Prostate gland (tissue), 2 donors: ENCODE measurements at regions not wholly inside any gene's neighbourhood (a gene's known extent, or its start where the extent isn't known, plus 50 kb on each side); places are given as distances from the start of the nearest gene placed in this dataset. TPM values are rescaled to one million over a fixed set of nuclear protein-coding genes. Genes with fewer than 3 reads are reported as not detected.

Experiments used
- DNase-seq: peaks from one replicate; pipeline ENCODE4 v3.0.0-alpha.2; 2019; ENCODE audit warnings: low spot score
- H3K27ac ChIP-seq, 2 donors: fragments of 200-600 bp; sonication (generic); 2 replicates each; pipeline ENCODE4 v1.5.1; 2017 to 2019
- H3K27me3 ChIP-seq: fragments of 200-600 bp; sonication (generic); replicated peaks from 2 replicates; pipeline ENCODE4 v1.5.1; 2019; ENCODE audit not compliant: insufficient read depth
- H3K36me3 ChIP-seq, 2 donors: fragments of 200-600 bp; sonication (generic); 1 replicate in 1 of 2; 2 replicates in 1 of 2; pipeline versions ENCODE4 v1.5.1 to v1.8.1; 2017 to 2019
- H3K4me1 ChIP-seq: fragments of 200-600 bp; sonication (generic); replicated peaks from 2 replicates; pipeline ENCODE4 v1.5.1; 2019
- H3K4me3 ChIP-seq, 2 donors: fragments of 200-600 bp; sonication (generic); 2 replicates each; pipeline ENCODE4 v1.5.1; 2017 to 2019
- H3K9me3 ChIP-seq: fragments of 200-600 bp; sonication (generic); 2 replicates; pipeline ENCODE4 v1.5.1; 2017
- POLR2A ChIP-seq: fragments of 450-650 bp; IDR thresholded peaks from one replicate; pipeline ENCODE4 v1.6.1; 2016; ENCODE audit warnings: antibody characterized with exemption, mild to moderate bottlenecking
- POLR2AphosphoS5 ChIP-seq: sonication (generic); formaldehyde crosslinking; IDR thresholded peaks from one replicate; pipeline ENCODE4 v1.6.1; 2017; ENCODE audit warnings: antibody characterized with exemption
- WGBS: methylation state at CpG from one replicate; pipeline ENCODE4 v1.1.5; 2018; 5-methylcytosine and 5-hydroxymethylcytosine counted together
- intact Hi-C: fragments of 100-400 bp; cut with DNase I; formaldehyde crosslinking; loops from one replicate; pipeline ENCODE4 v1.14.2; 2022
- microRNA-seq: library from miRNA; unstranded; fragments of <30 nt; microRNA quantifications from one replicate; pipeline ENCODE4, GENCODE V29; 2016
- small RNA-seq, 2 donors: library from RNA; depleted of rRNA; stranded (forward); fragments of <200 nt; gene quantifications; one replicate each; pipeline ENCODE3, GENCODE V24; 2016
- TF ChIP-seq, protein P1 (sequence below), 4 experiments: fragments of 200-600 bp in 2 of 4; fragments of 450-650 bp in 2 of 4; sonication (generic) in 2 of 4; IDR thresholded peaks; 1 replicate in 3 of 4; 2 replicates in 1 of 4; pipeline ENCODE4 v1.5.1; 2016 to 2019; ENCODE audit warnings: antibody characterized with exemption in 4 of 4, mild to moderate bottlenecking in 2 of 4, moderate library complexity in 2 of 4

DNA sequence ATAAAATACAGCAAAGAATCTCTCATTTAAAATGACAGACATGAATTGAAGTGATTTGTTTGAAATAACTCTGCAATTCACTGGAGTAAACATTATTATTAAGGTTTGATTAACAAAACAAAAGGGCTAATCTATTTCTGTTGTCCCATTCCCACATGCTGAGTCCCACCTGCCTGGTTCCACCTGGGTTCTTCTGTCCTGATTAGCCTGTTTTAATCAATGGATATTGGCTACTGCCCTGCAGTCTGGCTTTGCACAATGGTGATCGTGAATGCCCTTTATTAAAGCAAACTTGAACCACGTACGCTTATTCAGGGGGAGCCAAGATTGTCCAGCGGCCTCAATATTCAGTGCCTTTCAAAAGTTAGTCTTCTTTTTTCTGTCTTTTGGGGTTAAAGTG is 72.8 kb upstream of the CDH19 start:
- no peak for DNase-seq
- Histone ChIP-seq H3K9me3 (no peaks in the 10 kb centered on the region), H3K27me3 (no peaks in the 10 kb centered on the region), H3K27ac (no peak overlapping the region), H3K36me3 (no peaks in the 10 kb centered on the region), H3K4me1 (no peaks in the 10 kb centered on the region), H3K4me3 (no peak overlapping the region)
- WGBS, result 80% methylated on average over 4 of the region's 4 CpGs
- TF ChIP-seq POLR2A (no peak), POLR2AphosphoS5 (no peak)
- TF ChIP-seq, protein P1, sequence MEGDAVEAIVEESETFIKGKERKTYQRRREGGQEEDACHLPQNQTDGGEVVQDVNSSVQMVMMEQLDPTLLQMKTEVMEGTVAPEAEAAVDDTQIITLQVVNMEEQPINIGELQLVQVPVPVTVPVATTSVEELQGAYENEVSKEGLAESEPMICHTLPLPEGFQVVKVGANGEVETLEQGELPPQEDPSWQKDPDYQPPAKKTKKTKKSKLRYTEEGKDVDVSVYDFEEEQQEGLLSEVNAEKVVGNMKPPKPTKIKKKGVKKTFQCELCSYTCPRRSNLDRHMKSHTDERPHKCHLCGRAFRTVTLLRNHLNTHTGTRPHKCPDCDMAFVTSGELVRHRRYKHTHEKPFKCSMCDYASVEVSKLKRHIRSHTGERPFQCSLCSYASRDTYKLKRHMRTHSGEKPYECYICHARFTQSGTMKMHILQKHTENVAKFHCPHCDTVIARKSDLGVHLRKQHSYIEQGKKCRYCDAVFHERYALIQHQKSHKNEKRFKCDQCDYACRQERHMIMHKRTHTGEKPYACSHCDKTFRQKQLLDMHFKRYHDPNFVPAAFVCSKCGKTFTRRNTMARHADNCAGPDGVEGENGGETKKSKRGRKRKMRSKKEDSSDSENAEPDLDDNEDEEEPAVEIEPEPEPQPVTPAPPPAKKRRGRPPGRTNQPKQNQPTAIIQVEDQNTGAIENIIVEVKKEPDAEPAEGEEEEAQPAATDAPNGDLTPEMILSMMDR (IDR thresholded peaks at IDR 0.05), result no peak
- intact Hi-C loops, result no loop called here

GRCh38 chr18:66674286-66674685 is 70.4 kb upstream of the CDH19 start:
- WGBS, result 40% methylated on average over 2 of the region's 2 CpGs
- no peaks in the 10 kb centered on the region for H3K4me1 ChIP-seq
- TF ChIP-seq POLR2AphosphoS5, result no peak
- TF ChIP-seq, protein P1 (IDR thresholded peaks at IDR 0.05), result no peak
- TF ChIP-seq POLR2A, result no peak
- H3K4me3 ChIP-seq, result no peak overlapping the region
- DNase-seq, result no peak
- H3K27me3 ChIP-seq, result no peaks in the 10 kb centered on the region
- no peaks in the 10 kb centered on the region for H3K9me3 ChIP-seq
- no peak overlapping the region for H3K27ac ChIP-seq
- intact Hi-C loops, result no loop called here
- no peaks in the 10 kb centered on the region for H3K36me3 ChIP-seq

- H3K4me1 ChIP-seq, result no peaks in the 10 kb centered on the region
- TF ChIP-seq, protein P1 (IDR thresholded peaks at IDR 0.05), result no peak
Observed at GRCh38 chr18:66668706-66669105, 64.8 kb upstream of the CDH19 start.

DNA sequence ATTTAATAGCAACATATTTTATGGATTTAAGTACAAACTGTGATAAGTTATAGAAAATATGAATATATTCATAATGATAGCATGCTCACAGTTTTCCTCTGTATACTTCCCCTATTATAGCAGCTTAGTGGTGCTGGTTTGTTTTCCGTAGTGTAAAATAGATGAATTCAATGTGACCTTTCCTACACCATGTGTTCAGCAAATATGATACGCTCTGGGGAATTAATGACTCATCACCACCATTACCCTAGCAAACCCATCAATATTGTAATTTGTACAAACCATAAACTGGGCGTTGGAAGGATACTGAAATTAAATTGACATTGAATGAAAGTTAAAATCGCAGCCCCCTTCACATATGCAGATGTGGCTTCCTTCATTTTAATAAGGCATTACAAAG is 58.7 kb upstream of the CDH19 start:
- no peak for DNase-seq
- Histone ChIP-seq H3K9me3 (no peaks in the 10 kb centered on the region), H3K27me3 (no peaks in the 10 kb centered on the region), H3K27ac (no peak overlapping the region), H3K4me1 (no peaks in the 10 kb centered on the region), H3K4me3 (no peak overlapping the region), H3K36me3 (no peaks in the 10 kb centered on the region)
- TF ChIP-seq POLR2A, result no peak
- TF ChIP-seq, protein P1 (IDR thresholded peaks at IDR 0.05), result no peak
- TF ChIP-seq POLR2AphosphoS5, result no peak
- 90% methylated on average over 4 of the region's 4 CpGs for WGBS
- intact Hi-C loops, result no loop called here

More at GRCh38 chr18:66668706-66669105, 64.8 kb upstream of the CDH19 start:
- H3K27me3 ChIP-seq, result no peaks in the 10 kb centered on the region
- intact Hi-C loops, result no loop called here
- no peak for DNase-seq
- H3K4me3 ChIP-seq, result no peak overlapping the region
- H3K27ac ChIP-seq, result no peak overlapping the region
- no peaks in the 10 kb centered on the region for H3K9me3 ChIP-seq
- H3K36me3 ChIP-seq, result no peaks in the 10 kb centered on the region

DNA sequence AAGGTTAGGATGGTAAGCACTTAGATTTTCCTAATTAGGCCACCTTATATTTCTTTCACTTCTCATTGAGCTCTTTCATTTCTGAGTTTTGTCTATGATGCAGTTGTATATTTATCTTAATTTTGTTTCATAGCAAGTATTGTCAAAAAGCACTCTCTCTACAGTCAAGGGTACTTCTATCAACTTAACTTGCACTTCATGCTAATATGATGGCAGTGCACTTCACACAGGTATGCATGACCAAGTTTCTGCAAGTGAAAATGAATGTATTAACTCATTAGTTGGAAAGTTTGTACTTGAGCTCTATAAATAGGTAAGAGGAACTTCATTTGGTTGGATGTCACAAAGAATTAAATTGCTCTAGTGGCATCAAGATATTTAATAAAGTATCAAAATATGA is 51.5 kb upstream of the CDH19 start:
- no peak for DNase-seq
- TF ChIP-seq POLR2A (no peak), POLR2AphosphoS5 (no peak)
- TF ChIP-seq, protein P1 (IDR thresholded peaks at IDR 0.05), result no peak
- H3K9me3 ChIP-seq, result no peaks in the 10 kb centered on the region
- no peak overlapping the region for H3K4me3 ChIP-seq
- intact Hi-C loops, result no loop called here
- no peaks in the 10 kb centered on the region for H3K27me3 ChIP-seq
- H3K36me3 ChIP-seq, result no peaks in the 10 kb centered on the region
- no peak overlapping the region for H3K27ac ChIP-seq
- no peaks in the 10 kb centered on the region for H3K4me1 ChIP-seq

Small RNA genes in the stretch of these regions (microRNA-seq; reads per million reads assigned to microRNA genes)
- gene MIR5011, result not detected

Small RNA genes in the stretch of these regions (small RNA-seq; reads per million reads assigned to genes)
- gene AC091042.1 (0 reads per million in 2 donors), gene MIR5011 (0 reads per million in 2 donors), gene RNU6-1037P (0 reads per million in 2 donors), gene RPL31P9 (0 reads per million in 2 donors)
